Panc1 (cell line): ENCODE measurements at regions not wholly inside any gene's neighbourhood (a gene's known extent, or its start where the extent isn't known, plus 50 kb on each side); places are given as distances from the start of the nearest gene placed in this dataset.

Source experiments
- ATAC-seq: fragments of 200-7000 bp; cut with Tn5 transposase; 2 replicates; pipeline ENCODE4 v1.9.1; 2020; ENCODE audit warnings: mild to moderate bottlenecking, moderate library complexity
- BruUV-seq: library from RNA; stranded (reverse); fragments of 400-500 nt; replicated peaks from 2 replicates; lab custom pipeline; 2021; lab: Mats Ljungman, UMichigan
- CTCF ChIA-PET: fragments of 300-600 bp; sonication (Branson Sonifier 250); formaldehyde crosslinking; loops from one replicate; lab custom pipeline; 2022; ENCODE audit warnings: antibody characterized with exemption; lab: Charles Lee
- POLR2A ChIA-PET: fragments of 300-600 bp; sonication (Branson Sonifier 250); formaldehyde crosslinking; loops from one replicate; lab custom pipeline; 2022; ENCODE audit warnings: antibody characterized with exemption; lab: Charles Lee
- DNase-seq: peaks from one replicate; pipeline ENCODE4 v3.0.0-alpha.2; 2010; ENCODE audit warnings: low read depth, low spot score
- H3K27ac ChIP-seq: 2 replicates; pipeline ENCODE4 v1.5.1; 2011; ENCODE audit warnings: mild to moderate bottlenecking, low read length, inconsistent platforms
- H3K27me3 ChIP-seq: fragments of 200-500 bp; sonication (Bioruptor generic); 2 replicates; pipeline ENCODE4 v1.6.0; 2014; ENCODE audit warnings: low read length, inconsistent platforms; ENCODE audit not compliant: control insufficient read depth, insufficient read depth
- H3K36me3 ChIP-seq: fragments of 200-500 bp; sonication (Bioruptor generic); 2 replicates; pipeline ENCODE4 v1.5.1; 2014; ENCODE audit warnings: inconsistent platforms, mild to moderate bottlenecking, low read length, moderate library complexity; ENCODE audit not compliant: control insufficient read depth, insufficient read depth
- H3K4me1 ChIP-seq: 2 replicates; pipeline ENCODE4 v1.5.1; 2011; ENCODE audit warnings: inconsistent platforms, mild to moderate bottlenecking, low read length, moderate library complexity; ENCODE audit not compliant: control insufficient read depth, insufficient read depth
- H3K4me3 ChIP-seq, 2 experiments: 2 replicates each; pipeline ENCODE4 v1.5.1; 2011 to 2012; ENCODE audit warnings: low read depth in 2 of 2, low read length in 2 of 2, mild to moderate bottlenecking in 2 of 2, inconsistent platforms in 1 of 2, moderate library complexity in 1 of 2
- H3K9me3 ChIP-seq: fragments of 200-500 bp; sonication (Bioruptor generic); 2 replicates; pipeline ENCODE4 v1.5.1; 2014; ENCODE audit warnings: low read depth, mild to moderate bottlenecking, inconsistent platforms, low read length, moderate library complexity; ENCODE audit not compliant: control insufficient read depth, insufficient read depth
- CTCF ChIP-seq: fragments of 450-650 bp; IDR thresholded peaks from 2 replicates; pipeline ENCODE4 v1.5.1; 2017; ENCODE audit warnings: mild to moderate bottlenecking
- POLR2AphosphoS5 ChIP-seq: IDR thresholded peaks from 2 replicates; pipeline ENCODE4 v1.6.1; 2012; ENCODE audit warnings: mild to moderate bottlenecking, low read depth, low read length, moderate library complexity
- REST ChIP-seq, 2 experiments: IDR thresholded peaks; 2 replicates each; pipeline ENCODE4 v1.6.1; 2011 to 2012; ENCODE audit warnings: low read depth in 2 of 2, control low read depth in 1 of 2, low read length in 1 of 2, mild to moderate bottlenecking in 1 of 2, moderate library complexity in 1 of 2; ENCODE audit not compliant: insufficient read depth in 1 of 2
- SIN3A ChIP-seq: IDR thresholded peaks from 2 replicates; pipeline ENCODE4 v1.6.1; 2012; ENCODE audit warnings: low read depth, mild to moderate bottlenecking, low read length, moderate library complexity, borderline replicate concordance; ENCODE audit not compliant: insufficient read depth
- TCF7L2 ChIP-seq: IDR thresholded peaks from 2 replicates; pipeline ENCODE4 v1.6.1; 2011; ENCODE audit warnings: mild to moderate bottlenecking, low read depth, low read length, inconsistent platforms
- in situ Hi-C: cut with HindIII; loops from 2 replicates; pipeline ENCODE4 v1.10.0; 2016; ENCODE audit warnings: low sequenced_read_pairs, low pct_unique_long_range_greater_than_20kb
- intact Hi-C: fragments of 100-400 bp; cut with micrococcal nuclease; formaldehyde crosslinking; loops from one replicate; pipeline ENCODE4 v1.10.0; 2022; ENCODE audit not compliant: unreplicated experiment

- ATAC-seq (no peak), DNase-seq (no peak)
- intact Hi-C loops (no loop called here), in situ Hi-C loops (no loop called here)
- no TSS peak for BruUV-seq
- H3K4me1 ChIP-seq: peaks cover 2% of the 10 kb centered on the region; the same call in 1 of the 2 replicates
- ChIA-PET POLR2A (no interaction called here), CTCF (interaction anchor here (0.6 to 0.7 kb wide), 2 partner anchors 10 to 15 kb away, joined by 4 read pairs; no protein-coding TSS in a partner anchor)
- no peaks in the 10 kb centered on the region for H3K36me3 ChIP-seq
- no peak overlapping the region for H3K4me3 ChIP-seq
- H3K27ac ChIP-seq: no peak overlapping the region
- TF ChIP-seq POLR2AphosphoS5: no peak
- TF ChIP-seq REST (IDR thresholded peaks at IDR 0.05; ENCODE audit: insufficient read depth in 1 of 2, low read depth in 2 of 2, low read length in 1 of 2): no peak
- no peak for TF ChIP-seq CTCF
- TF ChIP-seq TCF7L2: no peak
- TF ChIP-seq SIN3A: no peak
- no peaks in the 10 kb centered on the region for H3K9me3 ChIP-seq
- no peaks in the 10 kb centered on the region for H3K27me3 ChIP-seq
Observed at GRCh38 chr6:143620447-143620846, 57.3 kb upstream of the PHACTR2 start.

- Histone ChIP-seq H3K4me1 (peaks cover 2% of the 10 kb centered on the region; the same call in 1 of the 2 replicates), H3K36me3 (no peaks in the 10 kb centered on the region), H3K9me3 (no peaks in the 10 kb centered on the region), H3K4me3 (no peak overlapping the region), H3K27me3 (no peaks in the 10 kb centered on the region), H3K27ac (no peak overlapping the region)
- in situ Hi-C loops (no loop called here), intact Hi-C loops (no loop called here)
- POLR2A ChIA-PET: no interaction called here
- no peak for ATAC-seq
- no peak for DNase-seq
- TF ChIP-seq SIN3A (no peak), POLR2AphosphoS5 (no peak), REST (IDR thresholded peaks at IDR 0.05; ENCODE audit: insufficient read depth in 1 of 2, low read depth in 2 of 2, low read length in 1 of 2) (no peak)
- no TSS peak for BruUV-seq
- CTCF ChIA-PET: interaction anchor here (0.6 to 0.7 kb wide), 2 partner anchors 10 to 16 kb away, joined by 4 read pairs; no protein-coding TSS in a partner anchor
Observed at GRCh38 chr6:143619824-143620401, 57.9 kb upstream of the PHACTR2 start.
